ENCODE measurements at regions not wholly inside any gene's neighbourhood (a gene's known extent, or its start where the extent isn't known, plus 50 kb on each side); places are given as distances from the start of the nearest gene placed in this dataset.

GRCh38 chr7:156497776-156498509 is 142.6 kb upstream of the RNF32 start:
- no peak for TF ChIP-seq POLR2AphosphoS5 (IDR thresholded peaks at IDR 0.05; ENCODE audit: low read depth, low read length)
- TF ChIP-seq, protein P1, sequence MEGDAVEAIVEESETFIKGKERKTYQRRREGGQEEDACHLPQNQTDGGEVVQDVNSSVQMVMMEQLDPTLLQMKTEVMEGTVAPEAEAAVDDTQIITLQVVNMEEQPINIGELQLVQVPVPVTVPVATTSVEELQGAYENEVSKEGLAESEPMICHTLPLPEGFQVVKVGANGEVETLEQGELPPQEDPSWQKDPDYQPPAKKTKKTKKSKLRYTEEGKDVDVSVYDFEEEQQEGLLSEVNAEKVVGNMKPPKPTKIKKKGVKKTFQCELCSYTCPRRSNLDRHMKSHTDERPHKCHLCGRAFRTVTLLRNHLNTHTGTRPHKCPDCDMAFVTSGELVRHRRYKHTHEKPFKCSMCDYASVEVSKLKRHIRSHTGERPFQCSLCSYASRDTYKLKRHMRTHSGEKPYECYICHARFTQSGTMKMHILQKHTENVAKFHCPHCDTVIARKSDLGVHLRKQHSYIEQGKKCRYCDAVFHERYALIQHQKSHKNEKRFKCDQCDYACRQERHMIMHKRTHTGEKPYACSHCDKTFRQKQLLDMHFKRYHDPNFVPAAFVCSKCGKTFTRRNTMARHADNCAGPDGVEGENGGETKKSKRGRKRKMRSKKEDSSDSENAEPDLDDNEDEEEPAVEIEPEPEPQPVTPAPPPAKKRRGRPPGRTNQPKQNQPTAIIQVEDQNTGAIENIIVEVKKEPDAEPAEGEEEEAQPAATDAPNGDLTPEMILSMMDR (IDR thresholded peaks at IDR 0.05) = no peak
- TF ChIP-seq, protein P2, sequence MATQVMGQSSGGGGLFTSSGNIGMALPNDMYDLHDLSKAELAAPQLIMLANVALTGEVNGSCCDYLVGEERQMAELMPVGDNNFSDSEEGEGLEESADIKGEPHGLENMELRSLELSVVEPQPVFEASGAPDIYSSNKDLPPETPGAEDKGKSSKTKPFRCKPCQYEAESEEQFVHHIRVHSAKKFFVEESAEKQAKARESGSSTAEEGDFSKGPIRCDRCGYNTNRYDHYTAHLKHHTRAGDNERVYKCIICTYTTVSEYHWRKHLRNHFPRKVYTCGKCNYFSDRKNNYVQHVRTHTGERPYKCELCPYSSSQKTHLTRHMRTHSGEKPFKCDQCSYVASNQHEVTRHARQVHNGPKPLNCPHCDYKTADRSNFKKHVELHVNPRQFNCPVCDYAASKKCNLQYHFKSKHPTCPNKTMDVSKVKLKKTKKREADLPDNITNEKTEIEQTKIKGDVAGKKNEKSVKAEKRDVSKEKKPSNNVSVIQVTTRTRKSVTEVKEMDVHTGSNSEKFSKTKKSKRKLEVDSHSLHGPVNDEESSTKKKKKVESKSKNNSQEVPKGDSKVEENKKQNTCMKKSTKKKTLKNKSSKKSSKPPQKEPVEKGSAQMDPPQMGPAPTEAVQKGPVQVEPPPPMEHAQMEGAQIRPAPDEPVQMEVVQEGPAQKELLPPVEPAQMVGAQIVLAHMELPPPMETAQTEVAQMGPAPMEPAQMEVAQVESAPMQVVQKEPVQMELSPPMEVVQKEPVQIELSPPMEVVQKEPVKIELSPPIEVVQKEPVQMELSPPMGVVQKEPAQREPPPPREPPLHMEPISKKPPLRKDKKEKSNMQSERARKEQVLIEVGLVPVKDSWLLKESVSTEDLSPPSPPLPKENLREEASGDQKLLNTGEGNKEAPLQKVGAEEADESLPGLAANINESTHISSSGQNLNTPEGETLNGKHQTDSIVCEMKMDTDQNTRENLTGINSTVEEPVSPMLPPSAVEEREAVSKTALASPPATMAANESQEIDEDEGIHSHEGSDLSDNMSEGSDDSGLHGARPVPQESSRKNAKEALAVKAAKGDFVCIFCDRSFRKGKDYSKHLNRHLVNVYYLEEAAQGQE (IDR thresholded peaks at IDR 0.05; ENCODE audit: insufficient read depth in 1 of 2, low read depth in 2 of 2, low read length in 1 of 2) = no peak
- no peak for TF ChIP-seq TCF7L2 (IDR thresholded peaks at IDR 0.05; ENCODE audit: low read depth, low read length)

All from Panc1 (cell line).